ENCODE measurements at regions not wholly inside any gene's neighbourhood (a gene's known extent, or its start where the extent isn't known, plus 50 kb on each side); places are given as distances from the start of the nearest gene placed in this dataset.

DNA sequence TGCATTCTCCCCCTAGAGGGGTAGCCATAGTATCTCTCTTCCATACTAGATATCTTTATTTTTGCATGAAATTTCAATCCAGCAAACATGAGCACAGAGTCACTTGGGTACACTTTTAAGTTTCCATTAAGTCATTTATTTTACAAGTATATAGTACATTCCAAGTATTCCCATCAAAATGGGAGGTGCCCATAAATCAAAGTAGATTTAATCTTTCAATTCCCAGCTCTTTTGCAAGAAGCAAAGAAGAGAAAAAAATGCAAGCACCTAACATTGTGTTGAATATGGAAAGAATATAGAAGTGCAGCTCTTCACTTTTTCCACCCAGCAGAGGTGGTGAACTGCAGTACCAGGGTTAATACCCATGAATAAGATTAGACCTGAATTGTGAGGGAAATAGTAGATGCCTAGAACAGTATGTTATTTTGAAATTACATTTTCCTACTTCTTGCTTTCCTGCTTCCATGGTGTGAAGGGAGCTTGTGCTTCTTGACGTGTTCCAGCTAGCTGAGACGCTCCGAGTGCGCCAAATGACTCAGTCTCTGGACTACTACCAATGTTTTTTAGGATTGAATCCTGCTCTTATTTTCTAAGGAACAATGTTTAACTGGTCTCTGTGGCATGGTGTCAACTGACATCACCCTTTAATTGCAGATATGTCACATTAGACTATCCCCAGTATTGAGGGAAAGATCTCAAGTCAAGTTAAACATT, 151.1 kb upstream of the MAF start:
- no peak overlapping the region for H3K4me3 Mint-ChIP-seq
- H3K9me3 Mint-ChIP-seq: peaks cover 12% of the 10 kb centered on the region
- no peaks in the 10 kb centered on the region for H3K4me1 Mint-ChIP-seq
- H3K27ac Mint-ChIP-seq: no peak overlapping the region
- H3K27me3 Mint-ChIP-seq: peaks cover 8% of the 10 kb centered on the region
- ATAC-seq (ENCODE audit: low read depth) (no peak), DNase-seq (ENCODE audit: low spot score in 2 of 2) (no peak)
- no peaks in the 10 kb centered on the region for H3K36me3 Mint-ChIP-seq

DNA sequence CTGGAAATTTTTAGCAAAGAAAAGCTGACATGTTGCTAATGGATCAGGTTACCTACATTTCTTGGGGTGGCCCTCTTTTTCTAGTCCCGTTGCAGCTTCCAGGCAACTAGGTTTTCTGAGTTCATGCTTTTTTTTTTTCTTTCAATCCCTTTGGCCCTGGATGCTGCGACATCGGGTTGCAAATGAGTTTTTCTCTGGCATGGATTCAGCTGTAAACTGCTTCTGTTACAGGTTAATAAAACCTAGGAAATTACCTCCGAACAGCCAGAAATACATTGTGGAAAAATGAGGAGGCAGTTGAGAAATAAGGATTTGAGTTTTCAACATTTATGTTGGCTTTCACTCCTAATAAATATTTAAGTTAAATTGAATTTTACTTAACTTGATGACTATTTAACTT, 149.8 kb upstream of the MAF start:
- Mint-ChIP-seq H3K9me3 (peaks cover 10% of the 10 kb centered on the region), H3K27ac (no peak overlapping the region), H3K27me3 (peaks cover 6% of the 10 kb centered on the region), H3K4me3 (no peak overlapping the region), H3K4me1 (no peaks in the 10 kb centered on the region), H3K36me3 (no peaks in the 10 kb centered on the region)
- ATAC-seq (ENCODE audit: low read depth) (no peak), DNase-seq (ENCODE audit: low spot score in 2 of 2) (no peak)

DNA sequence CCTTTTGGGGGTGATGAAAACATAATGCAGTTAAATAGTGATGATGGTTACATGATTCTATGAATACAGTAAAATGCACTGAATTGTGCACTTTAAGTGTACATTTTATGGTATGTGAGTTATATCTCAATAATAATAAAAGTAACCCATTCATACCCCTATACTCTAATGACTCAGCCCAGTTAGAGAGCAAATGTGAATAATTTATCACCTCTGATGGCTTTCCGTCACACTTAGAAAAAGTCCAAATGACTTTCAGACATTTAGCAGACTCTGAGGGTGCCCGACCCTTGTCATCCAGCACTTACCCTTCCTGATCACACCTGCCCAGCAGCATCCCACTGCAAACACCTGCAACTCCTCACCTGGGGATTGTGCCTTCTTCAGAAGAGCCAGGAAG, 148.1 kb upstream of the MAF start:
- Mint-ChIP-seq H3K27ac (no peak overlapping the region), H3K4me1 (no peaks in the 10 kb centered on the region), H3K27me3 (peaks cover 6% of the 10 kb centered on the region), H3K4me3 (no peak overlapping the region), H3K36me3 (no peaks in the 10 kb centered on the region), H3K9me3 (peaks cover 10% of the 10 kb centered on the region)
- ATAC-seq (ENCODE audit: low read depth): no peak
- no peak for DNase-seq (ENCODE audit: low spot score in 2 of 2)

DNA sequence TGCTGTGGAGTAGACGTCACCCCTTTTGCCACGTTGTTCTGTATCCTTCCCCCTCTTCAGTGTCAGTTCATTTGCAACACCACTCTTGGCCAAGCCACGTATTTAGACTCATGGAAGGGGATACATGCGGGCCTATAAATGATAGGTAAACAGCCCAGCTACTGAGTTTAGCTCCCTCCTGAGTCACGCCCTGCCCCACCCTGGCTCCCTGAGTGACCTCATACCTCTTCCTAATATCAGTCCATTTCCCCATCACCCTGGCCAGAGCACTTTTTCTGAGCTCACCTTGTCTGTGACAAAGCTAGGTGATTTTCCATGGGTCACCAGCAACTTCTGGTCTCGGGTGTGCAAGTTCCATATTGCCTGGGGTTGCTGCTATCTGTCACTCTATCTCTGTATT, 147.2 kb upstream of the MAF start:
- no peak overlapping the region for H3K4me3 Mint-ChIP-seq

DNA sequence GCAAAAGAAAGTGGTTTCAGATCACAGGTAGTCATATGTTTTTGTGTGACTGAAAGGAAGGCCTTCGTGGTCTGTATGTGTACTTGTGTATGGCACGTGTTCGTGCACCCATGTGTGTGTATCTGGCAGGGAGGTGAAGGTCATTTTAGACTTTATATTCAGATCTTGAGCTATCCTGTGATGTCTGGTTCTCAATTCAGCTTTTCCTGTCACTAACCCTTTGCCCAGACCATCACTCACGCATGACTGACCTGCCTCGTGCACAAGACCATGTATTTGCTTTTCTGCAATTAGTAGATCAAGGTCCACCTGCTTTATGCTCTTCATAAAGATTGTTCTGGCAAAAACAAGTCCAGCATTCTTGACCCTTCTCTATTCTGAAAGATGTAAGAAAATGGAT, 139.7 kb upstream of the MAF start:
- DNase-seq (ENCODE audit: low spot score in 2 of 2) (no peak), ATAC-seq (ENCODE audit: low read depth) (no peak)
- peaks cover 2% of the 10 kb centered on the region for H3K27me3 Mint-ChIP-seq
- no peaks in the 10 kb centered on the region for H3K36me3 Mint-ChIP-seq
- no peaks in the 10 kb centered on the region for H3K4me1 Mint-ChIP-seq
- H3K4me3 Mint-ChIP-seq: no peak overlapping the region
- H3K9me3 Mint-ChIP-seq: no peaks in the 10 kb centered on the region
- no peak overlapping the region for H3K27ac Mint-ChIP-seq

More for the DNA sequence above, 147.2 kb upstream of the MAF start:
- H3K9me3 Mint-ChIP-seq: peaks cover 10% of the 10 kb centered on the region
- H3K4me1 Mint-ChIP-seq: no peaks in the 10 kb centered on the region
- ATAC-seq (ENCODE audit: low read depth) (no peak), DNase-seq (ENCODE audit: low spot score in 2 of 2) (no peak)
- H3K36me3 Mint-ChIP-seq: no peaks in the 10 kb centered on the region
- H3K27ac Mint-ChIP-seq: no peak overlapping the region
- peaks cover 6% of the 10 kb centered on the region for H3K27me3 Mint-ChIP-seq

DNA sequence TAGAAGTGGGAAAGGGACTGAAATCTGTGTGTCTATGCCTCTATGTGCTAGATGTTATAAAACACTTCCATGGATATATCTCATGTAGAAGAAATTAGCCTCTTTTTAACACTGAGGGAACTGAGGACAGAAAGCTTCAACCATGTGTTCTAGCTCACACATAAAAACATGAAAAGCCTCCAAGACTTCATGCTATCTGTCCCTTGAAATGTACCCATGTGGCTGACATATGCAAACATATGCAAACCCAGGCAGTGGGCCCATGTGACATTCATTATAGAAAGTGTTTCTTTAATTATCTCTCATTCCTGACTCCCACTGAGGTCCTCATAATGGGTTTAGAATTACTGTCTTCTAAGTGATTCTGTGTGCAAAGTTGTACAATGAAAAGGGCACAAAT, 134.7 kb upstream of the MAF start:
- no peak overlapping the region for H3K27ac Mint-ChIP-seq
- H3K27me3 Mint-ChIP-seq: peaks cover 5% of the 10 kb centered on the region
- DNase-seq (ENCODE audit: low spot score in 2 of 2) (no peak), ATAC-seq (ENCODE audit: low read depth) (no peak)
- H3K4me1 Mint-ChIP-seq: no peaks in the 10 kb centered on the region
- H3K9me3 Mint-ChIP-seq: peaks cover 3% of the 10 kb centered on the region
- no peaks in the 10 kb centered on the region for H3K36me3 Mint-ChIP-seq
- no peak overlapping the region for H3K4me3 Mint-ChIP-seq

DNA sequence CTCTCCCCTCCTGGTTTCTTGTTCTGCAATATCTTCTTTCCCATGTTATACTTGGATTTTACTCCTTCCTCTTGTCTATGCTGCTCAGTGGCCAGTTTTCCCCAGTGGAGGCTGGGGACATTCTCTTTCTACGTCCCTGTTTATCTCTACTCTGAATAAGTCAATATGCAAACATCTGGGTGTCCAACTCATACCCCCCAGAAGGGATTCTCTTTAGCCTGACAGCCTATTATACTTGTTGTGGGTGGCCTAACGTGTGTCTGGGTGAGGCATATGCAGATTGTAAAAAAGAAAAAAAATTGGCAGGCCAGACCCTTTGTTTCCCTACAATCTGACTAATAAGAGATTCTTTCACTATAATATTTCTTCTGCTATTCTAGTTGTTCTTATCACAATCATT, 134.2 kb upstream of the MAF start:
- Mint-ChIP-seq H3K27ac (no peak overlapping the region), H3K4me3 (no peak overlapping the region), H3K36me3 (no peaks in the 10 kb centered on the region), H3K4me1 (no peaks in the 10 kb centered on the region), H3K27me3 (peaks cover 6% of the 10 kb centered on the region), H3K9me3 (peaks cover 4% of the 10 kb centered on the region)
- ATAC-seq (ENCODE audit: low read depth) (no peak), DNase-seq (ENCODE audit: low spot score in 2 of 2) (no peak)

DNA sequence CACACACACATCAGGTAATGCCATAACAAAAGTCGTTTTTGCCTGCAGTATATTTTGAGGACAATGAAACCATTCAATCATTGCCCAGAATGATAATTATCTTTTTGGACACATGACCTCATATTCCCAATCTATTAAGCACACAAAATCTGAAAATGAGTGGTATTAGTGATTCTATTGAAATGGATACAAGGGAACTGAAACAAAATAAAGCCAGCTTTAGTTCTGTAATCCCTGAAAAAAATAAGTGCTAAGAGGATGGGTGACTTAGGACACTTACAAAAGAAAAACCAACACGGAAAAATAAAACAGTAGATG, 128.3 kb upstream of the MAF start:
- DNase-seq (ENCODE audit: low spot score in 2 of 2) (no peak), ATAC-seq (ENCODE audit: low read depth) (no peak)
- Mint-ChIP-seq H3K9me3 (peaks cover 2% of the 10 kb centered on the region), H3K4me3 (no peak overlapping the region), H3K27me3 (peaks cover 2% of the 10 kb centered on the region), H3K27ac (no peak overlapping the region), H3K36me3 (no peaks in the 10 kb centered on the region), H3K4me1 (no peaks in the 10 kb centered on the region)

DNA sequence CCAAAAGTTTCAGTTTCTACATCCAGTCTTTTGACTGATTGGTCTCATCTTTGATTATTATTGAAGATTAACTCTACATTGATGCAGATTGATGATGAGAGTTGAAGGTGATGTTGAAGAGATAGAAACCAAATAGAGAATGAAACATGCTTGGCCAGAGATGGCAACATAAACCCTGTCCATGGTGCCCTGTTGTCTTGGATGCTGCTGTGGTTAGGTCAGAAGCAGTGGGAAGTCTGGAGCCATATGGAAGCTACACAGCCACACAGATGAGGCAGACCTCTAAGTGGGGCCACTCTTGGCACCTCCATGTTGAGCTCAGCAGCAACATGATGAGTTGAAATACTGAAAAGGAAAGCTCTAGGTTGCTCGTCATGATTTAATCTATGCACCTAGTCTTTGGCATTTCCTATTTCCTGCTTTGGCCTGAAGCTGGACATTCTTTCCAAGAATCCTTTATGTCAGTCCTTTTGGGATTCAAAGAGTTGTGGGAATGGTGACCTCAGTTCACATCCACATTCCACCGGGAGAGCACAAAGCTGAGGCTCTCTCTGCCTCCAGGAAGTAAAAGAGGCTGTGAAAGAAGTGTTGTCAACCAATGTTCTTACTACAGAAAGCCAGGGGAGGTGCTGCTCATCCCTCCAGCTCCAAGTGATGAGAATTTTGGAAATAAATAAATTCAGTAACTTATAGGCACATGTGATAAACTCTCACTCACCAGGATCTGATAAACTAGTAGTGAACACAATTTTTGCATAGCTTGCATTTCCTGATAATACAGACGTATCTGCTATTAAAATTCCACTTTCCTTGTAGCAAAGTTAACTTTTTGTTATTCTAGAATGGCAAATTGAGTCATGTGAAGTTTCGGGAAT, 127.7 kb upstream of the MAF start:
- Mint-ChIP-seq H3K4me3 (no peak overlapping the region), H3K4me1 (no peaks in the 10 kb centered on the region), H3K36me3 (no peaks in the 10 kb centered on the region), H3K27ac (no peak overlapping the region), H3K9me3 (peaks cover 2% of the 10 kb centered on the region), H3K27me3 (peaks cover 2% of the 10 kb centered on the region)
- ATAC-seq (ENCODE audit: low read depth): no peak
- DNase-seq (ENCODE audit: low spot score in 2 of 2): no peak

DNA sequence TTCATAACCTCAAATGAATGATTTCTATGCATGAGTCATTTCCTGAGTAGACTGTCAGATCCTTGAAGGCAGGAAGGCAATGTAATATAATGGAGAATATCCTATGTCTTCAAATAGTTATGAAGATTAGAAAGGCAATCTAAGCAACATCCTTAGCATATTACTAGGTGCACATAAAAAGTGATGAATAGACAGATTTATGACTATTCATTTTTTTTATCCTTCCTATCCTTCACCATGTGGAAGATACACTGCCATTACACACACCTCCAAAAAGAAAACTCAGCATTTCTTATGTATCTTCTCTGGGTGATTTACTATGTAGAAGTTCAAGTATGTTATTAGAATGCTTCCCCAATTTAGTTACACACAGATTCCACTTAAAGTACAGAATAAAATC, 126.4 kb upstream of the MAF start:
- H3K27ac Mint-ChIP-seq: no peak overlapping the region
- no peaks in the 10 kb centered on the region for H3K36me3 Mint-ChIP-seq
- peaks cover 6% of the 10 kb centered on the region for H3K9me3 Mint-ChIP-seq
- H3K4me3 Mint-ChIP-seq: no peak overlapping the region
- ATAC-seq (ENCODE audit: low read depth): no peak
- DNase-seq (ENCODE audit: low spot score in 2 of 2): no peak
- H3K27me3 Mint-ChIP-seq: peaks cover 4% of the 10 kb centered on the region
- no peaks in the 10 kb centered on the region for H3K4me1 Mint-ChIP-seq

DNA sequence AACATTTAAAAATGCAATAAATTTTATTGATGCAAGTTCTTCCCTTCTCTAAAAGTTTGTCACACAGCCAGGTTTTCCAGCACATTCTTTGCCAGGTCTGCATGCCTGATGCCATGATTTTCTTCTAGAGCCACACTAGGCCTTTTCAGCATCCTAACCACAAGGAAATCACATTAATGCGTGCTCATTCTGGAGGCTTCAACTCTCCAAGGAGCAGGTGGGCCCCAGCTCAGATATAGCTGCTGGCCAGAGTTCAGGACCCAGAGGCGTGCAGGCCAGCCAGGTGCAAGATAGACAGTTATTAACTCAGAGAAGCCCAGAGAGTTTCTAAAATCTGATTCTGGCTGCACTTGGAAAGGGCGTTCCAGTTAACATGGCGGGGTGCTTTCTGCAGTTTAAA, 124.5 kb upstream of the MAF start:
- peaks cover 4% of the 10 kb centered on the region for H3K9me3 Mint-ChIP-seq
- H3K36me3 Mint-ChIP-seq: no peaks in the 10 kb centered on the region
- ATAC-seq (ENCODE audit: low read depth) (no peak), DNase-seq (ENCODE audit: low spot score in 2 of 2) (no peak)
- no peaks in the 10 kb centered on the region for H3K4me1 Mint-ChIP-seq
- H3K27ac Mint-ChIP-seq: no peak overlapping the region
- no peak overlapping the region for H3K4me3 Mint-ChIP-seq
- peaks cover 2% of the 10 kb centered on the region for H3K27me3 Mint-ChIP-seq

DNA sequence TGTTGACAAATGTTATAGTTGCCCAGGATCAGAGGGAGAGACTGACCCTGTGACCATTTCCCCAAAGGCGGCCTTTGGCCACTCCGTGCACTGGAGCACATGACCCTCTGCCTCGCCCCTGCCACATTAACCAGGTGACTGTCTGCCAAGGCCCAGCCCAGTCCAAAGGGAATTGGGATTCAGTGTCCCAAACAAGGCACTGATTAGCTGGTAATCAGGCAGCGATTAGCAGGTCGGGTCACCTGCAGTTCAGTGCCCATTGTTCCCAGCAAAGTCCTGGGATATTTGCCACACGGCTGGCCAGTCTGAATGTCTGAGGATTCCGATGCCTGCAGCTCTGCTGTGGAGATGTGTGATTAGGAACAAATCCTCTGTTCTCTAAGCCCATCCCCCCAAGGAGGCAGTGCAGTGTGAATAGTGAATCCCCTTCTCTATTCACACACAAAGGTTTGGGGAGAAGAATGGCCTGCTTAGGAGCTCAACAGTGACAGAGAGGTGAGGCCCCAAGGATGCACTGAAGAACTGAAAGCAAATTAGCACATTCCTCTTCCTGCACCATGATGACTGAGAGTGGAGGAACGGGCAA, 123.1 kb upstream of the MAF start:
- H3K4me1 Mint-ChIP-seq: no peaks in the 10 kb centered on the region
- DNase-seq (ENCODE audit: low spot score in 2 of 2): no peak
- peaks cover 2% of the 10 kb centered on the region for H3K27me3 Mint-ChIP-seq
- no peak overlapping the region for H3K27ac Mint-ChIP-seq
- peaks cover 4% of the 10 kb centered on the region for H3K9me3 Mint-ChIP-seq
- ATAC-seq (ENCODE audit: low read depth): no peak
- H3K36me3 Mint-ChIP-seq: no peaks in the 10 kb centered on the region
- H3K4me3 Mint-ChIP-seq: no peak overlapping the region

DNA sequence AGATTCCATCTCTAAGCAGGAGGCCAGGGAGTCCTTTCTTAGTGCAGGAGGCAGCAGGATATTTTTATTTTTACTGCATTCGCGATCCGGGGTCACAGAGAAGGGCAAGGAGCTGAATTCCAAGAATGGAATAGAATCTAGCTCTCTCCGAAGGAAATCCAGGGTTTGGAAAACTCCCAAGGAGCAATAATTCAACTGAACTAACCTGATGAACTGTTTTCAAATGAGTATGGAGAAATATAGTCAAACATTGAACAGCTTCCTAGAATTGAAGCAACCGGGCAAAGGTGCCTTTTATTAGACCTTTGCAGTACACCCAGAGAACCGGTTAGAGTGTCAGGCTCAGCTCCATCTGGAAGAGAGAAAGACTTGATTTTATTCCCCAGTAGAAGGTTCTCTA, 120.7 kb upstream of the MAF start:
- H3K27ac Mint-ChIP-seq: no peak overlapping the region
- H3K9me3 Mint-ChIP-seq: peaks cover 4% of the 10 kb centered on the region
- H3K27me3 Mint-ChIP-seq: peaks cover 2% of the 10 kb centered on the region
- no peak for ATAC-seq (ENCODE audit: low read depth)
- H3K36me3 Mint-ChIP-seq: no peaks in the 10 kb centered on the region
- H3K4me3 Mint-ChIP-seq: no peak overlapping the region
- no peaks in the 10 kb centered on the region for H3K4me1 Mint-ChIP-seq
- no peak for DNase-seq (ENCODE audit: low spot score in 2 of 2)

DNA sequence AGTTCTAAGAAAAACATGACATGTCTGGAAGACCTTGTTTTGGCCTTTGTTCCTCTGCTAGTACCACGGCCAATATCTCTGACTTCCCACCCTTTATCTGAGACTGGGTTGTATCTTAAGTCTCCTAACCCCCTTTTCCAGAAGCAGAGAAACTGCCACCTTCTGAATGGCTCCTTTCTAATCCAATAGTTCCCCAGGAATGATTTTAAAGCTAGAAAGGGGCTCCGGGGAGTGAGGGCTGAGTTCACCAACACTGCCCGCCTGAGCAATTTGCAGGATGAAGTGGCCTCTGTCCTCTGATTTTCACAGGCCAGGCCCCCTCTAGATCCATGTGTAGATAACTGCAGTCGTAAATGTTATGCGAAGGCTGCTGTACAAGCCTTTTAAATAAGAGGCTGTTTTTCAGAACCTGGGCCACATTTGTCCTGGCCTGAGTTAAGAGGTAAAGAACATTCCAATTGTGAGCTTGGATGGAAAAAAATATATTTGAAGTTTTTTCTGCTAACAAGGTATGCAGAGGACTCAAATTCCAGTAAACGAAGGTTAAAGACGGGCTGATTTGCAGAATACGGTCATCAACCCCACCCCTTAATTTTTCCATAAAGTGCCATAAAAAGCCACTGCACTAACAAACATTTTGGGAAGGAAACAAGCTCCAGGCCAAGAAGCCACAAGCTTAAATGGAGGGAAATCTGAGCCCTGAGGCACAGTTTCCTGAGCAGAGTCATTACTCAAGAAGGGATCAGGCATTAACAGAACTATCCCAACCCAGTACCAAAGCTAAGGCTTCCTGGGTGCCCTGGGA, 117.0 kb upstream of the MAF start:
- peaks cover 4% of the 10 kb centered on the region for H3K9me3 Mint-ChIP-seq
- ATAC-seq (ENCODE audit: low read depth) (no peak), DNase-seq (ENCODE audit: low spot score in 2 of 2) (no peak)
- no peaks in the 10 kb centered on the region for H3K4me1 Mint-ChIP-seq
- H3K27me3 Mint-ChIP-seq: peaks cover 2% of the 10 kb centered on the region
- no peaks in the 10 kb centered on the region for H3K36me3 Mint-ChIP-seq
- H3K27ac Mint-ChIP-seq: no peak overlapping the region
- H3K4me3 Mint-ChIP-seq: no peak overlapping the region

All from memory B cell (primary cell).